ENCODE measurements at regions not wholly inside any gene's neighbourhood (a gene's known extent, or its start where the extent isn't known, plus 50 kb on each side); places are given as distances from the start of the nearest gene placed in this dataset.

DNA sequence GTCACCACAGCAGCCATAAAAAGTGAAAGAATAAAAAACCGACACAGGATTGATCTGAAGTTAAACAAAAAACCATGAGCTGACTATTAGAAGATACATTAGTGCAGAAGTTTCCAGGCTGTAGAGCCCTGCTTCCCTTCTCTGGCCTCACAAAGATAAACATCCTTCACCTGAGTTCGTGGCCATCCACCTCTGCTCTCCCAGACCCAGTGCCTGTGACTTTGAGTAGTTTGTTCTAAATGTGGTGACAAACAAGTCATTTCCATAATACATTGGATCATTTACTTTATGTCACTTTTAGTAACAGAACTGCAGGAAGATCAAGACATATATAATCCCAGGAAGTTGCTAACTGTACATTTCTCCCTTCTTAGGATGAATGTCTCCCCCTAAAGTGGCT is 241.9 kb upstream of the MAP2 start:
- Histone ChIP-seq H3K27me3 (replicated peaks in 1 of 4; ENCODE audit: control insufficient read depth in 3 of 4, extremely low read depth in 1 of 4, insufficient read depth in 3 of 4, low read length in 3 of 4) (no peaks in the 10 kb centered on the region), H4K20me1 (replicated peaks in 1 of 2; ENCODE audit: control insufficient read depth in 1 of 2, insufficient read depth in 2 of 2, low read length in 2 of 2) (no peaks in the 10 kb centered on the region), H2BK12ac (ENCODE audit: low read depth, low read length) (no peak overlapping the region), H4K91ac (replicated peaks; ENCODE audit: insufficient read length, low read length) (no peak overlapping the region), H3K9me3 (ENCODE audit: insufficient read depth in 2 of 2, low read depth in 1 of 2, low read length in 1 of 2) (no peaks in the 10 kb centered on the region), H2BK5ac (ENCODE audit: low read depth, low read length) (no peak overlapping the region), H2AK5ac (ENCODE audit: low read depth, low read length) (no peak overlapping the region), H2BK15ac (ENCODE audit: low read length) (no peak overlapping the region), H3K56ac (replicated peaks; ENCODE audit: insufficient read length, low read depth, low read length) (no peak overlapping the region), H3K27ac (ENCODE audit: low read depth, low read length) (no peak overlapping the region), H3K4ac (replicated peaks; ENCODE audit: insufficient read length, low read depth, low read length) (no peak overlapping the region), H3K9ac (replicated peaks in 1 of 4; ENCODE audit: extremely low read depth in 1 of 4, low read depth in 3 of 4, low read length in 3 of 4) (no peak overlapping the region), H3K23ac (ENCODE audit: insufficient read length) (no peak overlapping the region), H3K18ac (ENCODE audit: extremely low read depth, low read length) (no peak overlapping the region), H3K79me1 (ENCODE audit: low read depth, low read length) (no peaks in the 10 kb centered on the region), H3K14ac (ENCODE audit: insufficient read length) (no peak overlapping the region), H3K36me3 (ENCODE audit: control insufficient read depth in 2 of 4, insufficient read depth in 4 of 4, low read length in 3 of 4) (peaks cover 0 to 3% (median 0%) of the 10 kb centered on the region in 4 experiments; a peak in 1 of 8 replicates), H3K79me2 (ENCODE audit: control insufficient read depth in 1 of 2, insufficient read depth in 2 of 2, low read length in 2 of 2) (no peaks in the 10 kb centered on the region), H3K4me1 (replicated peaks in 1 of 4; ENCODE audit: control insufficient read depth in 3 of 4, insufficient read depth in 4 of 4, low read length in 3 of 4) (no peaks in the 10 kb centered on the region), H4K8ac (ENCODE audit: extremely low read depth, insufficient read depth, low read length) (no peak overlapping the region), H2BK20ac (ENCODE audit: low read length) (no peak overlapping the region), H3K4me3 (ENCODE audit: extremely low read depth in 1 of 4, insufficient read depth in 2 of 4, low read depth in 3 of 4, low read length in 4 of 4) (no peak overlapping the region), H2BK120ac (replicated peaks; ENCODE audit: low read depth, low read length) (no peak overlapping the region), H3K4me2 (ENCODE audit: insufficient read depth in 1 of 2, low read depth in 2 of 2, low read length in 2 of 2) (no peak overlapping the region), H4K5ac (ENCODE audit: insufficient read length, low read depth, low read length) (no peak overlapping the region), H3K23me2 (ENCODE audit: low read depth, low read length) (no peaks in the 10 kb centered on the region; the same call in 1 of the 2 replicates), H2AFZ (ENCODE audit: low read length) (no peak overlapping the region)
- ChIA-PET CTCF (ENCODE audit: partially characterized antibody) (interaction anchor here (0.7 kb wide), 1 partner anchor 321 kb away, joined by 3 read pairs; no protein-coding TSS in a partner anchor), POLR2A (ENCODE audit: partially characterized antibody) (no interaction called here)
- DNase-seq (ENCODE audit: low read depth in 1 of 2, low spot score in 2 of 2) (no peak), FAIRE-seq (peak; percentile 39)
- WGBS, 2 experiments (ENCODE audit: extremely low coverage in 1 of 2, insufficient coverage in 1 of 2, insufficient read length in 1 of 2, insufficient replicate concordance in 2 of 2, low coverage in 1 of 2, low lambda C conversion rate in 2 of 2, missing lambda C conversion rate in 1 of 2): 82% methylated on average over 2 of the region's 2 CpGs; no CpG with 5 or more reads in 1 of the 2 experiments
- no peak for TF ChIP-seq SP4 (IDR thresholded peaks at IDR 0.05; ENCODE audit: low read length)
- TF ChIP-seq EZH2 (IDR thresholded peaks at IDR 0.05; ENCODE audit: low read depth, low read length, severe bottlenecking): no peak
- no peak for TF ChIP-seq BACH1 (IDR thresholded peaks at IDR 0.05; ENCODE audit: low read length)
- TF ChIP-seq E2F6 (IDR thresholded peaks at IDR 0.05): no peak
- TF ChIP-seq RFX5 (IDR thresholded peaks at IDR 0.05; ENCODE audit: borderline replicate concordance, low read depth, low read length): no peak
- no peak for TF ChIP-seq SIX5 (IDR thresholded peaks at IDR 0.05; ENCODE audit: low read depth, low read length)
- no peak for TF ChIP-seq CREB1 (IDR thresholded peaks at IDR 0.05)
- no peak for TF ChIP-seq BRCA1 (IDR thresholded peaks at IDR 0.05; ENCODE audit: low read depth, low read length)
